H1 (cell line): ENCODE measurements at regions not wholly inside any gene's neighbourhood (a gene's known extent, or its start where the extent isn't known, plus 50 kb on each side); places are given as distances from the start of the nearest gene placed in this dataset.

Experiments used
- EZH2 ChIP-seq: fragments of 200-600 bp; sonication (generic); IDR thresholded peaks from 2 replicates; pipeline ENCODE4 v1.7.1; 2012; ENCODE audit warnings: low read depth, mild to moderate bottlenecking, moderate library complexity, low read length, inconsistent platforms; ENCODE audit not compliant: severe bottlenecking
- JUN ChIP-seq: IDR thresholded peaks from 2 replicates; pipeline ENCODE4 v1.6.1; 2011; ENCODE audit warnings: low read depth, mild to moderate bottlenecking, improper control_type of control experiment, low read length
- RNF2 ChIP-seq: fragments of 200-900, 300-1000 bp; sonication (generic); IDR thresholded peaks from 2 replicates; pipeline ENCODE4 v1.7.1; 2016; ENCODE audit warnings: borderline replicate concordance, low read depth, mild to moderate bottlenecking, antibody characterized with exemption, low read length; ENCODE audit not compliant: poor library complexity, severe bottlenecking; ENCODE audit errors: missing control alignments
- SRF ChIP-seq: IDR thresholded peaks from 2 replicates; pipeline ENCODE4 v1.6.1; 2011; ENCODE audit warnings: mild to moderate bottlenecking, low read depth, low read length, moderate library complexity

DNA sequence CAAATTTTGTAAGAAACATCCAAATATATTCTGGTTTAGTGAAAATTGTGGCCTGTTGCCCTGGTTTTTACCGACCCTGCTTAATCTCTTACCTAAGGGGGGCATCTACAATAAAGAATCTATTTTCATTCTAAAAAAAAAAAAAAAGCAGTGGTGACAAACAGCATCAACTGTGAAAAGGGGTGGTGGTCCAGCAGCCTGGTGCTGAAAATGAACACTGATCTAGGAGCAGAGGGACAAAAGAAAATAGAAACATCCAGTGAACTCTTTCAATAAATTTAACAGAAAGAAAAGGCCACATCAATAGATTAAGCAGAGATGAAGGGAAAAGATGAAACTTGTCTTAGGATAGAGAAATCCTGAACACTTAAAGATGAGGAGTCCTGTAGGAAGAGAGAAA, 348.7 kb upstream of the GRAMD2B start (continued):
- TF ChIP-seq JUN: no peak
- TF ChIP-seq EZH2: no peak
- TF ChIP-seq RNF2: no peak
- no peak for TF ChIP-seq SRF
